Ishikawa (cell line): ENCODE measurements at regions not wholly inside any gene's neighbourhood (a gene's known extent, or its start where the extent isn't known, plus 50 kb on each side); places are given as distances from the start of the nearest gene placed in this dataset.

Source experiments
- CEBPB ChIP-seq: IDR thresholded peaks from 2 replicates; pipeline ENCODE4 v1.6.1; 2012
- CREB1 ChIP-seq: IDR thresholded peaks from 2 replicates; pipeline ENCODE4 v1.6.1; 2012; ENCODE audit warnings: low read depth
- EGR1 ChIP-seq: IDR thresholded peaks from 2 replicates; pipeline ENCODE4 v1.6.1; 2012
- EP300 ChIP-seq: IDR thresholded peaks from 2 replicates; pipeline ENCODE4 v1.6.1; 2012; ENCODE audit warnings: borderline replicate concordance
- FOXM1 ChIP-seq: IDR thresholded peaks from 2 replicates; pipeline ENCODE4 v1.6.1; 2012; ENCODE audit warnings: low read depth, borderline replicate concordance
- NFIC ChIP-seq: IDR thresholded peaks from 2 replicates; pipeline ENCODE4 v1.6.1; 2012
- RAD21 ChIP-seq: IDR thresholded peaks from 2 replicates; pipeline ENCODE4 v1.6.1; 2012; ENCODE audit warnings: low read depth
- TAF1 ChIP-seq: IDR thresholded peaks from 2 replicates; pipeline ENCODE4 v1.6.1; 2012; ENCODE audit warnings: low read depth, mild to moderate bottlenecking
- TCF12 ChIP-seq: IDR thresholded peaks from 2 replicates; pipeline ENCODE4 v1.6.1; 2012; ENCODE audit warnings: low read depth
- TEAD4 ChIP-seq: IDR thresholded peaks from 2 replicates; pipeline ENCODE4 v1.6.1; 2012
- YY1 ChIP-seq: IDR thresholded peaks from 2 replicates; pipeline ENCODE4 v1.6.1; 2012; ENCODE audit warnings: low read depth
- ZBTB7A ChIP-seq: IDR thresholded peaks from 2 replicates; pipeline ENCODE4 v1.6.1; 2012; ENCODE audit warnings: low read depth
- TF ChIP-seq, protein P1 (sequence below): IDR thresholded peaks from 2 replicates; pipeline ENCODE4 v1.6.1; 2012; ENCODE audit warnings: low read depth, mild to moderate bottlenecking
- TF ChIP-seq, protein P2 (sequence below): IDR thresholded peaks from 2 replicates; pipeline ENCODE4 v1.6.1; 2012
- TF ChIP-seq, protein P3 (sequence below): IDR thresholded peaks from 2 replicates; pipeline ENCODE4 v1.6.1; 2012

DNA sequence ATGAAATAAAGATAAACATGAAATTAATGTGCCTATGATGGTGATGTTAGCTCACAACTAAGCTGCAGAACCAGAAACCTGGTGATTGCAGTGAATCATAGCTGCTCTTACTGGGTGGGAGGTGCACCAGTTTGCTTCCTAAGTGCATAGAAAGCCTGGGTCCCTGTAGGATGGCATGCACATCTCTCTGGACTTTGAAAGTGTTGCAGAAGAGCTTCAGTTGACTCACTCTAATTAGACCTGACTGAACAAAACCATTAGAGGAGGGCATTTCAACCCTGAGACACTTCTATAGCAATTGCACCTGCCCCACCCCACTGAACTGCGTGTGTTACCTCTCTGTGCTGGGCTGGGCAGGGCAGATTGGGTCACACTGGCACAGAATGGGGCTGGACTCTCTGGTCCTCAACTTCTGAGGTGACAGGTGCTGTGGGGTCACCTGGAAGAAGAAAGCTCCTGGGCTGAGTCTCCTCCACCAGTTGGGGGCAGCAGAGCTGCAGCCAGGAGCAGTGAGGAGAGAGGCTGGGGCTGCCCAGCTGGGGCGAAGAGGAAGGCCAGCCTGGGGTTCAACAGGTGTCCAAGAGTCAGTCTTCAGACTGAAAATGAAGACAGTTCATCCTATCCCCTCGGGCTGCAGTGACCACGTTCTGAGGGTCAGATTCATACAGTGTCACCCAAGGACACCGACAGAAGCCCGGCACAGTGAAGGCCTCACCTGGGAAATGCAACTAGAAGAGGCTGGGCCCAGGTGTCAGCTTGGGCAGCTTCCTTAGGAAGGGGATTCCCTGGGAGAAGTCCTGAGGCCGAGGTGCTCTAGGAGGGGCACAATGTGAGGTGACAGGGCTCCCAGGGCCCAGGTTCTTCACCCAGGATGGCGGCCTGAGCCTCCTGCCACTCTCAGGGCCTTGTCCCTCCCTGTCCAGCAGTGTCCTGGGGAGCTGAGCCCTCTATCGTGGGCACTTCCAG, 58.1 kb downstream of the GGTLC2 start:
- TF ChIP-seq, protein P1, sequence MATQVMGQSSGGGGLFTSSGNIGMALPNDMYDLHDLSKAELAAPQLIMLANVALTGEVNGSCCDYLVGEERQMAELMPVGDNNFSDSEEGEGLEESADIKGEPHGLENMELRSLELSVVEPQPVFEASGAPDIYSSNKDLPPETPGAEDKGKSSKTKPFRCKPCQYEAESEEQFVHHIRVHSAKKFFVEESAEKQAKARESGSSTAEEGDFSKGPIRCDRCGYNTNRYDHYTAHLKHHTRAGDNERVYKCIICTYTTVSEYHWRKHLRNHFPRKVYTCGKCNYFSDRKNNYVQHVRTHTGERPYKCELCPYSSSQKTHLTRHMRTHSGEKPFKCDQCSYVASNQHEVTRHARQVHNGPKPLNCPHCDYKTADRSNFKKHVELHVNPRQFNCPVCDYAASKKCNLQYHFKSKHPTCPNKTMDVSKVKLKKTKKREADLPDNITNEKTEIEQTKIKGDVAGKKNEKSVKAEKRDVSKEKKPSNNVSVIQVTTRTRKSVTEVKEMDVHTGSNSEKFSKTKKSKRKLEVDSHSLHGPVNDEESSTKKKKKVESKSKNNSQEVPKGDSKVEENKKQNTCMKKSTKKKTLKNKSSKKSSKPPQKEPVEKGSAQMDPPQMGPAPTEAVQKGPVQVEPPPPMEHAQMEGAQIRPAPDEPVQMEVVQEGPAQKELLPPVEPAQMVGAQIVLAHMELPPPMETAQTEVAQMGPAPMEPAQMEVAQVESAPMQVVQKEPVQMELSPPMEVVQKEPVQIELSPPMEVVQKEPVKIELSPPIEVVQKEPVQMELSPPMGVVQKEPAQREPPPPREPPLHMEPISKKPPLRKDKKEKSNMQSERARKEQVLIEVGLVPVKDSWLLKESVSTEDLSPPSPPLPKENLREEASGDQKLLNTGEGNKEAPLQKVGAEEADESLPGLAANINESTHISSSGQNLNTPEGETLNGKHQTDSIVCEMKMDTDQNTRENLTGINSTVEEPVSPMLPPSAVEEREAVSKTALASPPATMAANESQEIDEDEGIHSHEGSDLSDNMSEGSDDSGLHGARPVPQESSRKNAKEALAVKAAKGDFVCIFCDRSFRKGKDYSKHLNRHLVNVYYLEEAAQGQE = no peak
- peak; percentile 33; the same call in 1 of the 2 replicates for TF ChIP-seq RAD21

DNA sequence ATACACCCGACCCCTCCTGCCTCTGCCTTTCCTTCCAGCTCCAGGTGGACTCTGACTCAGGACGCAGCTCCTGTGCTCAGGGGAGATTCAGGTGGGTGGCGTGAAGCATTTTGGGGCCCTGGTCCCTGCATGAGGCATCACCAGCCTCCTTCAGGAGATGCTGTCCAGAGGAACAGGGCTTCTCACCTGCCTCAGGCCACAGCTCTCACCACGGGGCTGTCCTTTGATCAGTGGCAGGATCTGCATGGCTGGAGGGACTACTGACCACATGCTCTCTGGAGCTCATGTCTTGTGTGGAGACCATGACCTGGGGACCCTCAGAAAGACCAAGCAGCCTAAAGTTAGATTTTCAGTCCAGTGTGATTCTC, 58.8 kb downstream of the GGTLC2 start:
- TF ChIP-seq CEBPB (no peak), NFIC (no peak), FOXM1 (no peak), TEAD4 (no peak), EGR1 (no peak), TCF12 (no peak), EP300 (no peak), TAF1 (no peak), YY1 (no peak)
- TF ChIP-seq, protein P2, sequence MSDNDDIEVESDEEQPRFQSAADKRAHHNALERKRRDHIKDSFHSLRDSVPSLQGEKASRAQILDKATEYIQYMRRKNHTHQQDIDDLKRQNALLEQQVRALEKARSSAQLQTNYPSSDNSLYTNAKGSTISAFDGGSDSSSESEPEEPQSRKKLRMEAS = no peak
- TF ChIP-seq, protein P1 = no peak

DNA sequence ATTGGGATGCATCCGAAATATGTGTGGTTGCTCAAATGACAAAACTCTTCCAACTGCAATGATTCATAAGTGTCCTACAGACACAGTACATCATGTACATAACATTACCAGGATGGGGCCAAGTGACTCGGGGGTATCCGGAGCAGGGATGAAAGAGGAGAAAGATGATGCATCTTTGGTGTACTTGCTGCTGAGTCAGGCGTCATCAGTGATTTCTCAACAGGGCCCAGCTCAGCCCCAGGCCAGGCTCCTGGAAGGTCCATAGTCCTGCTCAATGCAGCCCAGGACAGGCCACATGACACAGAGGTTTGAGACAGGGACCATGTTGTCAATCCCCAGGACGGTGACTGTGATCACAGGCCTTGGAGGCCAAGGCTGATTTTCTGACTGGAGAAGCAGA, 59.3 kb downstream of the GGTLC2 start:
- TF ChIP-seq TAF1 (no peak), EGR1 (no peak)

DNA sequence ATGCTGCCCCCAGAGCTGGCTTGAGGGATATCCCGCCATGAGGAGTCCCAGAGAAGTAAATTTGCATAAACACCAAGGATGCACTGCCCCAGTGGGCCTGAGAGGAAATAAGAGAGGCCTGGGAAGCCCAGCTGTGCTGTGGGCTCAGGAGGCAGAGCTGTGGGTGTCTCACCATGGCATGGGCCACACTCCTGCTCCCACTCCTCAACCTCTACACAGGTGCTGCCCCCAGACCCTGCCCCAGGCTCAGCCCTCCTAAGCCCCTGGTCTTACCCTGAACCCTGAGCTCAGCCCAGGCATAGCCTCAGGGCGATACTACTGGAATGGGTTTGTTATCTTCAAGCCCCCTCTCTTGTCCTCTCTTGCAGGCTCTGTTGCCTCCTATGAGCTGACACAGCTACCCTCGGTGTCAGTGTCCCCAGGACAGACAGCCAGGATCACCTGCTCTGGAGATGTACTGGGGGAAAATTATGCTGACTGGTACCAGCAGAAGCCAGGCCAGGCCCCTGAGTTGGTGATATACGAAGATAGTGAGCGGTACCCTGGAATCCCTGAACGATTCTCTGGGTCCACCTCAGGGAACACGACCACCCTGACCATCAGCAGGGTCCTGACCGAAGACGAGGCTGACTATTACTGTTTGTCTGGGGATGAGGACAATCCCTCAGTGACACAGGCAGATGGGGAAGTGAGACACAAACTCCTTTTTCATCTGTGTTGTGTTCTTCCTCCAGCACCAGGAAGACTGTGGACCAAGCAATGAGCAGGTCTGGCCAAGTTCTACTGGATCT, 59.9 kb downstream of the GGTLC2 start:
- TF ChIP-seq, protein P1 = no peak
- TF ChIP-seq TAF1 (no peak), CEBPB (no peak), EP300 (no peak), TEAD4 (no peak), NFIC (no peak), TCF12 (no peak), EGR1 (no peak), ZBTB7A (no peak), CREB1 (no peak), FOXM1 (no peak), YY1 (no peak), RAD21 (no peak)
- TF ChIP-seq, protein P3, sequence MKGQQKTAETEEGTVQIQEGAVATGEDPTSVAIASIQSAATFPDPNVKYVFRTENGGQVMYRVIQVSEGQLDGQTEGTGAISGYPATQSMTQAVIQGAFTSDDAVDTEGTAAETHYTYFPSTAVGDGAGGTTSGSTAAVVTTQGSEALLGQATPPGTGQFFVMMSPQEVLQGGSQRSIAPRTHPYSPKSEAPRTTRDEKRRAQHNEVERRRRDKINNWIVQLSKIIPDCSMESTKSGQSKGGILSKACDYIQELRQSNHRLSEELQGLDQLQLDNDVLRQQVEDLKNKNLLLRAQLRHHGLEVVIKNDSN = no peak
- TF ChIP-seq, protein P2 = no peak
